Lung (tissue), 11 donors: ENCODE measurements at regions not wholly inside any gene's neighbourhood (a gene's known extent, or its start where the extent isn't known, plus 50 kb on each side); places are given as distances from the start of the nearest gene placed in this dataset.

Experiments used
- ATAC-seq: fragments of 200-7000 bp; cut with Tn5 transposase; one replicate; pipeline ENCODE4 v1.9.1; 2020; ENCODE audit warnings: moderate number of reproducible peaks; ENCODE audit not compliant: insufficient read depth, low FRiP score
- DNase-seq, 3 donors: peaks; one replicate each; pipeline ENCODE4 v3.0.0-alpha.2; 2013 to 2017
- H3K27ac ChIP-seq, 2 donors: one replicate each; pipeline ENCODE4 v1.5.1; 2013; ENCODE audit warnings: mild to moderate bottlenecking in 2 of 2, moderate library complexity in 2 of 2, control low read depth in 1 of 2, inconsistent platforms in 1 of 2, low read depth in 1 of 2, low read length in 1 of 2
- H3K27me3 ChIP-seq, 3 donors: one replicate each; pipeline ENCODE4 v1.5.1; 2013; ENCODE audit warnings: low read length in 2 of 3; ENCODE audit not compliant: control insufficient read depth in 3 of 3, insufficient read depth in 3 of 3
- H3K36me3 ChIP-seq, 4 donors: one replicate each; pipeline ENCODE4 v1.5.1; 2013; ENCODE audit warnings: low read length in 4 of 4, mild to moderate bottlenecking in 1 of 4, moderate library complexity in 1 of 4; ENCODE audit not compliant: control insufficient read depth in 4 of 4, insufficient read depth in 4 of 4
- H3K4me1 ChIP-seq, 5 donors: one replicate each; pipeline ENCODE4 v1.5.1; 2013; ENCODE audit warnings: low read length in 5 of 5, mild to moderate bottlenecking in 2 of 5, moderate library complexity in 1 of 5; ENCODE audit not compliant: control insufficient read depth in 5 of 5, insufficient read depth in 5 of 5
- H3K4me3 ChIP-seq: one replicate; pipeline ENCODE4 v1.5.1; 2013; ENCODE audit warnings: mild to moderate bottlenecking, control low read depth, moderate library complexity
- H3K9ac ChIP-seq, 2 donors: one replicate each; pipeline ENCODE4 v1.5.1; 2013; ENCODE audit warnings: low read length in 2 of 2, control low read depth in 1 of 2; ENCODE audit not compliant: insufficient read depth in 1 of 2
- H3K9me3 ChIP-seq, 4 donors: one replicate each; pipeline ENCODE4 v1.5.1; 2013; ENCODE audit warnings: low read length in 3 of 4, mild to moderate bottlenecking in 1 of 4, moderate library complexity in 1 of 4; ENCODE audit not compliant: control insufficient read depth in 4 of 4, insufficient read depth in 3 of 4
- CTCF ChIP-seq: IDR thresholded peaks from 2 replicates; pipeline ENCODE4 v1.5.1; 2012; ENCODE audit warnings: mild to moderate bottlenecking; ENCODE audit errors: control extremely low read depth, extremely low read depth
- WGBS, 2 donors: extraction: QIAGEN DNeasy Blood & Tissue Kit; methylation state at CpG; one replicate each; pipeline ENCODE4 v1.1.7; 2013; 5-methylcytosine and 5-hydroxymethylcytosine counted together
- donor health status: control.
- donor health status: control.
- donor health status: Bipolar disorder and iron deficiency.
- donor health status: healthy.
- donor health status: DM: yes; HTN: yes; CAD: no.

GRCh38 chr2:129768036-129768386 is 211.5 kb upstream of the RAB6C start:
- Histone ChIP-seq H3K4me1 (no peaks in the 10 kb centered on the region), H3K9ac (no peak overlapping the region), H3K9me3 (peaks cover 0 to 2% (median 0%) of the 10 kb centered on the region in 4 donors), H3K4me3 (no peak overlapping the region), H3K27ac (no peak overlapping the region), H3K36me3 (no peaks in the 10 kb centered on the region), H3K27me3 (no peaks in the 10 kb centered on the region)
- no peak for ATAC-seq
- DNase-seq = no peak
- WGBS, 2 donors = 58 to 74% methylated on average over 6 of the region's 6 CpGs
- TF ChIP-seq CTCF = no peak

DNA sequence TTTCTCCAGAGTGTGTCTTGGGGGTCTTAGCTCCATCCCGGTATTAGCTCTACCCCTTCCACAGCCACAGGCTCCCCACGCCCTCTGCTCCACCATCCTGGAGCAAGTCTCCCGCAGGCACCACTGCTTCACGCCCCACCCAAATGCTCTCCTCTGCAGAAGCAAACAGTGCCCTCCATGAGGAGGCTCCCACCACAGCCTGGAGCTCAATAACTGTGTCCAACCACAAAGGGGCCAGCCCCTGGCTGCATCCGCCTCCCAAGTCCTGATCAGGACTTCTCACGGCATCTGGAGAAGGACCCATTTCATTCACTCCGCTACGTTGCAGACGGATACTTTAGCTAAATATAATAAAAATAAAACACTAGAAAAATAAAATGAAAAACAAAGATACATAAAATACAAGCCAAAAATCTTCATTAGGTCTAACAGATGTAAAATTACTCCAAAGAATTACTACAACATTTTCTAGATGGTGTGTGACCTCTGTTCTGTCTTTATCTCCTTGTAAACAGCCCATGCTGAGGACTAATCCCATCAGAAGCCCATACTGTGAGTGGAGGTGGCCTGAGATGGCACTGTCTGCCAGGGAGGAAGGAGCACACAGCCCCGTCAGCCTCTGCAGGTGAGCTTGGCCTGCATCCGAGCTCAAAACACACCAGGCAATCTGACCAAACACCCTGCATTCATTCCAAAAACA is 210.8 kb upstream of the RAB6C start:
- H3K27ac ChIP-seq = no peak overlapping the region
- no peaks in the 10 kb centered on the region for H3K36me3 ChIP-seq
- H3K4me3 ChIP-seq = no peak overlapping the region
- TF ChIP-seq CTCF = no peak
- H3K4me1 ChIP-seq = no peaks in the 10 kb centered on the region
- H3K9ac ChIP-seq = no peak overlapping the region
- no peak for ATAC-seq
- DNase-seq = no peak
- no peaks in the 10 kb centered on the region for H3K27me3 ChIP-seq
- peaks cover 0 to 2% (median 0%) of the 10 kb centered on the region in 4 donors for H3K9me3 ChIP-seq
- 85 to 90% methylated on average over 11 of the region's 11 CpGs for WGBS, 2 donors

DNA sequence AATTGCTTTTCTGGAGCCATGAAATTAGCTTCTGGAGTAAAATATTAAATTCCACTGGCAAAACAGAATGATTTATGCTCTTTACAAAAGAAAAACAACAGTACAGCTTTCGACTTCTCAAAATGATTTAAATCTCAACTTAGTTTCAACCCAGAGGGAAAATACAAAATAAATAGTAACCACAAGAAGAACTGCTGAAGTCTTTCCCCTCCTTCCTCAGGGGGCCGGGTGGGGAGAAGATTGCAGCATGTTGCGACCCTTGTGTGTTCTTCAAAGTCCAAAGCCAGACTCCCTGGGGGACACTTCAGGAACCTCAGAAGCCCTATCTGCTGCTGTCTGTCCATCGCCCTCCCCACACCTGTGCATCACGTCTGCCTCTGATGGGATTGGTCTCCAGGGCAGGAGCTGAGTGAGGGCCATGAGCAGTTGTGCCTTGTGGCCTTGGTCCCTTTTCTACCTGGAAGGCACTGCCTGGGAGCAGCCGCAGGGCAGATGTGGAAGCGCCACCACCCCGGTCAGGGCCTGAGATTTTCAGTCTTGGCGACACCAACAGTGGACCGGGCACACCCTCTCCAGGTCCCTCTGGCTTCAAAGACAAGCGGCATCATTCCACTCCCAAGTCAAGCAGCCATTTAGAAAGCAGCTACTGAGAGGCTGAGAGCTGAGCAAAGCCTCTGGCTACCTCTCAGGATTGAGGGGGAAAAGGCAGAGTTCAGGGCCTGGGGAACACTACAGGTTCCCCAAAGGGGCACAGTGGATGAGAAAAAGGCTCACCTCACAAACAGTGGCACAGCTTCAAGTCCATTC is 210.1 kb upstream of the RAB6C start:
- 81 to 83% methylated on average over 11 of the region's 11 CpGs for WGBS, 2 donors
- ATAC-seq (no peak), DNase-seq (no peak)

More for the DNA sequence above, 210.1 kb upstream of the RAB6C start:
- TF ChIP-seq CTCF = no peak
- Histone ChIP-seq H3K4me3 (no peak overlapping the region), H3K9ac (no peak overlapping the region), H3K27ac (no peak overlapping the region), H3K36me3 (no peaks in the 10 kb centered on the region), H3K4me1 (no peaks in the 10 kb centered on the region), H3K9me3 (peaks cover 0 to 2% (median 0%) of the 10 kb centered on the region in 4 donors), H3K27me3 (no peaks in the 10 kb centered on the region)
